ENCODE measurements at regions not wholly inside any gene's neighbourhood (a gene's known extent, or its start where the extent isn't known, plus 50 kb on each side); places are given as distances from the start of the nearest gene placed in this dataset.

DNA sequence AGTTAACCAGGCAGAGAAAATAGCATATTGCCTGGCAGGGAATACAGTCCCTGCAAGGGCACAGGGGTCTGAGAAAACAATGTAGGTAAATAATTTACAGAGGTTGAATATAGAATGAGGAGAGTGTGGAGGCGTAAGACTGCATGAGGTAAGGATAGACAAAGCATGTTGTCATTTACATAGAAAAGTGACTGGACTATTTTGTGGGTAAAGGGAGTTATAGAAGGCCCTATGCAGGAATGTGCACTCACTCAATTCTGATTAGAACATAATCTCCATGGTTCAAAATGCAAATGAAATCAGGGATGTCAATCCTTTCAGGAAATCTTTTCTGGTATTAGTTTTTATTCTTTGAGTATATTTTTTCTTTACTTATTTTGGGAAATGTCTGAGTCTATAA is 285.7 kb upstream of the SALL1 start:
- TF ChIP-seq, protein P1, sequence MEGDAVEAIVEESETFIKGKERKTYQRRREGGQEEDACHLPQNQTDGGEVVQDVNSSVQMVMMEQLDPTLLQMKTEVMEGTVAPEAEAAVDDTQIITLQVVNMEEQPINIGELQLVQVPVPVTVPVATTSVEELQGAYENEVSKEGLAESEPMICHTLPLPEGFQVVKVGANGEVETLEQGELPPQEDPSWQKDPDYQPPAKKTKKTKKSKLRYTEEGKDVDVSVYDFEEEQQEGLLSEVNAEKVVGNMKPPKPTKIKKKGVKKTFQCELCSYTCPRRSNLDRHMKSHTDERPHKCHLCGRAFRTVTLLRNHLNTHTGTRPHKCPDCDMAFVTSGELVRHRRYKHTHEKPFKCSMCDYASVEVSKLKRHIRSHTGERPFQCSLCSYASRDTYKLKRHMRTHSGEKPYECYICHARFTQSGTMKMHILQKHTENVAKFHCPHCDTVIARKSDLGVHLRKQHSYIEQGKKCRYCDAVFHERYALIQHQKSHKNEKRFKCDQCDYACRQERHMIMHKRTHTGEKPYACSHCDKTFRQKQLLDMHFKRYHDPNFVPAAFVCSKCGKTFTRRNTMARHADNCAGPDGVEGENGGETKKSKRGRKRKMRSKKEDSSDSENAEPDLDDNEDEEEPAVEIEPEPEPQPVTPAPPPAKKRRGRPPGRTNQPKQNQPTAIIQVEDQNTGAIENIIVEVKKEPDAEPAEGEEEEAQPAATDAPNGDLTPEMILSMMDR (IDR thresholded peaks at IDR 0.05): no peak
- TF ChIP-seq POLR2A (IDR thresholded peaks at IDR 0.05): no peak

All from uterus (tissue), 2 donors.